Caco-2 (cell line): ENCODE measurements at regions not wholly inside any gene's neighbourhood (a gene's known extent, or its start where the extent isn't known, plus 50 kb on each side); places are given as distances from the start of the nearest gene placed in this dataset.

Source experiments
- BruUV-seq: library from RNA; stranded (reverse); fragments of 400-500 nt; replicated peaks from 2 replicates; lab custom pipeline; 2021; lab: Mats Ljungman, UMichigan
- CTCF ChIA-PET: fragments of 300-600 bp; sonication (Branson Sonifier 250); formaldehyde crosslinking; loops from one replicate; lab custom pipeline; 2022; ENCODE audit warnings: antibody characterized with exemption; lab: Charles Lee
- POLR2A ChIA-PET: fragments of 300-600 bp; sonication (Branson Sonifier 250); formaldehyde crosslinking; loops from one replicate; lab custom pipeline; 2022; ENCODE audit warnings: antibody characterized with exemption; lab: Charles Lee
- DNase-seq, 2 experiments: peaks; one replicate each; pipeline versions ENCODE4 v3.0.0 to v3.0.0-alpha.2; 2020 to 2022
- H3K27me3 ChIP-seq: replicated peaks from 2 replicates; pipeline ENCODE4 v1.6.0; 2011; ENCODE audit warnings: low read length; ENCODE audit not compliant: control insufficient read depth, insufficient read depth
- H3K36me3 ChIP-seq: 2 replicates; pipeline ENCODE4 v1.5.1; 2011; ENCODE audit warnings: low read length; ENCODE audit not compliant: control insufficient read depth, insufficient read depth
- H3K4me1 ChIP-seq: fragments of 250-450 bp; sonication (Bioruptor Pico); 2 replicates; pipeline ENCODE4 v1.5.1; 2020; ENCODE audit warnings: mild to moderate bottlenecking
- H3K4me3 ChIP-seq: 2 replicates; pipeline ENCODE4 v1.5.1; 2011; ENCODE audit warnings: low read depth, mild to moderate bottlenecking, control low read depth, low read length
- H3K9me3 ChIP-seq: fragments of 250-450 bp; sonication (Bioruptor Pico); 2 replicates; pipeline ENCODE4 v1.5.1; 2020; ENCODE audit warnings: mild to moderate bottlenecking, moderate library complexity
- H3K27ac Mint-ChIP-seq: one replicate; pipeline ENCODE4 v1.8.0; 2022; ENCODE audit warnings: mixed read lengths; ENCODE audit not compliant: unreplicated experiment
- H3K27me3 Mint-ChIP-seq: one replicate; pipeline ENCODE4 v1.8.0; 2022; ENCODE audit warnings: mixed read lengths; ENCODE audit not compliant: insufficient read depth, unreplicated experiment
- H3K36me3 Mint-ChIP-seq: one replicate; pipeline ENCODE4 v1.8.0; 2022; ENCODE audit warnings: mild to moderate bottlenecking, mixed read lengths; ENCODE audit not compliant: insufficient read depth, unreplicated experiment
- H3K4me1 Mint-ChIP-seq: one replicate; pipeline ENCODE4 v1.8.0; 2022; ENCODE audit warnings: low read depth, mixed read lengths; ENCODE audit not compliant: unreplicated experiment
- H3K4me3 Mint-ChIP-seq: one replicate; pipeline ENCODE4 v1.8.0; 2022; ENCODE audit warnings: mild to moderate bottlenecking, moderate library complexity, mixed read lengths; ENCODE audit not compliant: unreplicated experiment
- H3K9me3 Mint-ChIP-seq: one replicate; pipeline ENCODE4 v1.8.0; 2022; ENCODE audit warnings: mixed read lengths; ENCODE audit not compliant: unreplicated experiment
- intact Hi-C: fragments of 100-400 bp; cut with micrococcal nuclease; formaldehyde crosslinking; loops from one replicate; pipeline ENCODE4 v1.10.0; 2022; ENCODE audit not compliant: unreplicated experiment
- TF ChIP-seq, protein P1 (sequence below), 2 experiments: fragments of 200-600 bp in 1 of 2; IDR thresholded peaks; 1 replicate in 1 of 2; 2 replicates in 1 of 2; pipeline versions ENCODE4 v1.5.1 to v1.8.0; 2011 to 2022; ENCODE audit warnings: antibody characterized with exemption in 1 of 2, control low read depth in 1 of 2, inconsistent platforms in 1 of 2, low read depth in 1 of 2, low read length in 1 of 2, mild to moderate bottlenecking in 1 of 2, moderate library complexity in 1 of 2; ENCODE audit not compliant: insufficient read depth in 1 of 2, severe bottlenecking in 1 of 2, unreplicated experiment in 1 of 2

DNA sequence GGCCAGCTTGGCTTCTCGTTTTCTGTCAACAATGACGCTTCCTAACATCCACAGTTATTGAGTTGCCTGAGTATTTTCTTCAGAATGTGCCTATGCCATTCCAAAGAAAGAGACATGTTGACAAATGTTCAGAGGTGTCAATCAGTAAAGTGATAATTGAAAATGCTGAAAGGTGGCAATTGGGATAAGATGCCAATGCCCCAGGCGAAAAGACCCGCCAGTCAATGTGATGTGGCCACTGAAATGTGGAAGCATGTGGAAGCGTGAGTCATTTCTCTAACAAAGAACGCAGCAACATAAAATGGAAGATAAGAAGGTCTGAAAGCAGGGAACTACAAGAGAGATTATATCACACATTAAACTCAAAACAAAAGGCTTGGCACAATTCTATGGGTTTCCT is 882.2 kb upstream of the SLC10A2 start:
- Histone ChIP-seq H3K4me1 (no peaks in the 10 kb centered on the region), H3K36me3 (no peaks in the 10 kb centered on the region), H3K9me3 (no peaks in the 10 kb centered on the region), H3K4me3 (no peak overlapping the region), H3K27me3 (no peaks in the 10 kb centered on the region)
- no peak overlapping the region for H3K27ac Mint-ChIP-seq
- TF ChIP-seq, protein P1, sequence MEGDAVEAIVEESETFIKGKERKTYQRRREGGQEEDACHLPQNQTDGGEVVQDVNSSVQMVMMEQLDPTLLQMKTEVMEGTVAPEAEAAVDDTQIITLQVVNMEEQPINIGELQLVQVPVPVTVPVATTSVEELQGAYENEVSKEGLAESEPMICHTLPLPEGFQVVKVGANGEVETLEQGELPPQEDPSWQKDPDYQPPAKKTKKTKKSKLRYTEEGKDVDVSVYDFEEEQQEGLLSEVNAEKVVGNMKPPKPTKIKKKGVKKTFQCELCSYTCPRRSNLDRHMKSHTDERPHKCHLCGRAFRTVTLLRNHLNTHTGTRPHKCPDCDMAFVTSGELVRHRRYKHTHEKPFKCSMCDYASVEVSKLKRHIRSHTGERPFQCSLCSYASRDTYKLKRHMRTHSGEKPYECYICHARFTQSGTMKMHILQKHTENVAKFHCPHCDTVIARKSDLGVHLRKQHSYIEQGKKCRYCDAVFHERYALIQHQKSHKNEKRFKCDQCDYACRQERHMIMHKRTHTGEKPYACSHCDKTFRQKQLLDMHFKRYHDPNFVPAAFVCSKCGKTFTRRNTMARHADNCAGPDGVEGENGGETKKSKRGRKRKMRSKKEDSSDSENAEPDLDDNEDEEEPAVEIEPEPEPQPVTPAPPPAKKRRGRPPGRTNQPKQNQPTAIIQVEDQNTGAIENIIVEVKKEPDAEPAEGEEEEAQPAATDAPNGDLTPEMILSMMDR (IDR thresholded peaks at IDR 0.05; ENCODE audit: insufficient read depth in 1 of 2, low read depth in 1 of 2, low read length in 1 of 2, severe bottlenecking in 1 of 2, unreplicated experiment in 1 of 2), result no peak
- H3K4me3 Mint-ChIP-seq, result no peak overlapping the region
- no TSS peak for BruUV-seq
- H3K27me3 Mint-ChIP-seq, result no peaks in the 10 kb centered on the region
- H3K36me3 Mint-ChIP-seq, result no peaks in the 10 kb centered on the region
- intact Hi-C loops, result no loop called here
- H3K9me3 Mint-ChIP-seq, result no peaks in the 10 kb centered on the region
- ChIA-PET POLR2A (no interaction called here), CTCF (no interaction called here)
- no peaks in the 10 kb centered on the region for H3K4me1 Mint-ChIP-seq
- no peak for DNase-seq

DNA sequence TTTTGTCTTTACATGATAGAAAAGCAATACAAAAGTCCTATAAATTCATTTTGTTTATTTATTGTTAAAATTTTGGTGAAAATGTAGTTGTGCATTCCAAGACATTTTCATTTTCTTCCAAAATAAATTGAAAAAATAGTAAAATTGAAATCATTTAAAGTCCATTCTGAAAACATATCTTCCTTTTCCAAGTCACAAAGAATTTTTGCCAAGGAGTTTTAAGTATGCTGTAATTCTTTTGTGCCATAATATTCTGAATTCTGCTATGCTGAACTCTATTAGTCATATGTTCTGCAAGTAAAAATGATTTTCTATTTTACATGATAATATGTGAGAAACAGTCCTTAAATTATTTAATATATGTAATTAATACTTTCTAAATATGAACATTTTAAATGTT is 879.6 kb upstream of the SLC10A2 start:
- POLR2A ChIA-PET, result no interaction called here
- Histone ChIP-seq H3K27me3 (no peaks in the 10 kb centered on the region), H3K4me3 (no peak overlapping the region), H3K36me3 (no peaks in the 10 kb centered on the region), H3K9me3 (no peaks in the 10 kb centered on the region), H3K4me1 (no peaks in the 10 kb centered on the region)
- no peak for DNase-seq
- H3K36me3 Mint-ChIP-seq, result no peaks in the 10 kb centered on the region
- intact Hi-C loops, result no loop called here
- no TSS peak for BruUV-seq
- CTCF ChIA-PET, result no interaction called here
- H3K4me3 Mint-ChIP-seq, result no peak overlapping the region
- H3K9me3 Mint-ChIP-seq, result peaks cover 3% of the 10 kb centered on the region
- H3K4me1 Mint-ChIP-seq, result no peaks in the 10 kb centered on the region
- TF ChIP-seq, protein P1 (IDR thresholded peaks at IDR 0.05; ENCODE audit: insufficient read depth in 1 of 2, low read depth in 1 of 2, low read length in 1 of 2, severe bottlenecking in 1 of 2, unreplicated experiment in 1 of 2), result no peak
- H3K27me3 Mint-ChIP-seq, result no peaks in the 10 kb centered on the region
- no peak overlapping the region for H3K27ac Mint-ChIP-seq

DNA sequence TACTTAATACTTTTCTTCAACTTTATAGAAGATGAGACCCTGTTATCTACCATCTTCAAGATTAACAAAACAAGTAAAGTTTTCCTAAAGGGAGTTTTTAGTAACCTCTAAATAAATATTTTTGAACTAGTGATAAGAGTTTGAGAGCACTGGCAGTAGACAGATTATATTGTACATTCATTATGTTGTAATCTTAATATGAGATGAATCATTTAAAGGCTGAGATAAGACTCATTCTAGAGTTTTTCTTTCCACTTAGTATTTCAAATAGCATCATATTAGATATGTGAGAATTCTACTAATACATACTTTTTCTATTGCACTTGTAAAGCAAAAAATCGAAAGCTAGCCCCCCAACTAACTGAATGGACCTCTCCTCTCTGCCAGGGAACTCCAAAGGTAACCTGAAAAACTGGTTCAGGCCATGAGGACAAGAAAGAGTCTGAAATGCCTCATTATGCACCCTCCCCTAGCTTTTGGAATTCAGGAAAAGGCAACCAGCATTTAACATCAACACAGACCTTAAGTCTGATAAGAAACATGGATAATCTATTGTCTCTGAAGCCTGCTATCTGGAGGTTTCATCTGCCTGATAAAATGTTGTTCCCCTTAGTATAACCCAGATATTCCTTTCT is 875.4 kb upstream of the SLC10A2 start:
- ChIA-PET CTCF (no interaction called here), POLR2A (no interaction called here)
- H3K36me3 Mint-ChIP-seq, result no peaks in the 10 kb centered on the region
- Histone ChIP-seq H3K9me3 (no peaks in the 10 kb centered on the region; the same call in 1 of the 2 replicates), H3K36me3 (no peaks in the 10 kb centered on the region), H3K27me3 (no peaks in the 10 kb centered on the region), H3K4me3 (no peak overlapping the region), H3K4me1 (no peaks in the 10 kb centered on the region)
- H3K9me3 Mint-ChIP-seq, result peaks cover 9% of the 10 kb centered on the region
- H3K27ac Mint-ChIP-seq, result no peak overlapping the region
- H3K27me3 Mint-ChIP-seq, result no peaks in the 10 kb centered on the region
- intact Hi-C loops, result no loop called here
- H3K4me1 Mint-ChIP-seq, result no peaks in the 10 kb centered on the region
- BruUV-seq, result no TSS peak
- no peak overlapping the region for H3K4me3 Mint-ChIP-seq
- TF ChIP-seq, protein P1 (IDR thresholded peaks at IDR 0.05; ENCODE audit: insufficient read depth in 1 of 2, low read depth in 1 of 2, low read length in 1 of 2, severe bottlenecking in 1 of 2, unreplicated experiment in 1 of 2), result no peak
- no peak for DNase-seq
